Neuronal stem cell (in vitro differentiated cells): ENCODE measurements at regions not wholly inside any gene's neighbourhood (a gene's known extent, or its start where the extent isn't known, plus 50 kb on each side); places are given as distances from the start of the nearest gene placed in this dataset.

Experiments used
- DNase-seq: peaks from one replicate; pipeline ENCODE4 v3.0.0-alpha.2; 2013; ENCODE audit warnings: low spot score
- H2AFZ ChIP-seq: one replicate; pipeline ENCODE4 v1.6.1; 2013; ENCODE audit warnings: mild to moderate bottlenecking, low read length, inconsistent platforms
- H2AK5ac ChIP-seq: 2 replicates; pipeline ENCODE4 v1.6.1; 2013; ENCODE audit warnings: low read depth, mild to moderate bottlenecking, inconsistent platforms, low read length, moderate library complexity, mixed read lengths
- H2BK120ac ChIP-seq: 2 replicates; pipeline ENCODE4 v1.6.1; 2013; ENCODE audit warnings: low read depth, mild to moderate bottlenecking, inconsistent platforms, low read length, moderate library complexity, mixed read lengths
- H2BK12ac ChIP-seq: one replicate; pipeline ENCODE4 v1.6.1; 2013; ENCODE audit warnings: low read length, inconsistent platforms
- H2BK15ac ChIP-seq: 2 replicates; pipeline ENCODE4 v1.6.1; 2013; ENCODE audit warnings: mild to moderate bottlenecking, low read length, inconsistent platforms, mixed read lengths
- H2BK5ac ChIP-seq: one replicate; pipeline ENCODE4 v1.6.1; 2013; ENCODE audit warnings: inconsistent platforms, mild to moderate bottlenecking, low read length, moderate library complexity
- H3K14ac ChIP-seq: one replicate; pipeline ENCODE4 v1.6.1; 2013; ENCODE audit warnings: low read length, inconsistent platforms
- H3K18ac ChIP-seq: 2 replicates; pipeline ENCODE4 v1.6.1; 2013; ENCODE audit warnings: low read length, inconsistent platforms
- H3K23ac ChIP-seq: 2 replicates; pipeline ENCODE4 v1.6.1; 2013; ENCODE audit warnings: low read depth, mild to moderate bottlenecking, mixed read lengths, low read length, inconsistent platforms; ENCODE audit not compliant: poor library complexity
- H3K27ac ChIP-seq: replicated peaks from 3 replicates; pipeline ENCODE4 v1.5.1; 2013; ENCODE audit warnings: low read length, inconsistent platforms
- H3K27me3 ChIP-seq, 3 experiments: 2 replicates each; pipeline ENCODE4 v1.6.1; 2013; ENCODE audit warnings: low read length in 3 of 3, mild to moderate bottlenecking in 2 of 3, inconsistent platforms in 1 of 3, low read depth in 1 of 3, mixed read lengths in 1 of 3, moderate library complexity in 1 of 3; ENCODE audit not compliant: control insufficient read depth in 3 of 3, insufficient read depth in 3 of 3
- H3K36me3 ChIP-seq, 2 donors: replicated peaks in 1 of 2; 2 replicates each; pipeline ENCODE4 v1.6.1; 2013; ENCODE audit warnings: low read length in 2 of 2; ENCODE audit not compliant: control insufficient read depth in 2 of 2, insufficient read depth in 2 of 2
- H3K4ac ChIP-seq: 2 replicates; pipeline ENCODE4 v1.6.1; 2013; ENCODE audit warnings: inconsistent platforms, mild to moderate bottlenecking, low read length, moderate library complexity
- H3K4me1 ChIP-seq, 2 donors: 1 replicate in 1 of 2; 2 replicates in 1 of 2; pipeline ENCODE4 v1.6.1; 2013; ENCODE audit warnings: low read length in 2 of 2, low read depth in 1 of 2; ENCODE audit not compliant: control insufficient read depth in 2 of 2, insufficient read depth in 1 of 2
- H3K4me2 ChIP-seq: one replicate; pipeline ENCODE4 v1.6.1; 2013; ENCODE audit warnings: mild to moderate bottlenecking, low read length, inconsistent platforms; ENCODE audit not compliant: insufficient read depth, poor library complexity, severe bottlenecking
- H3K4me3 ChIP-seq, 2 donors: 2 replicates each; pipeline ENCODE4 v1.5.1; 2013; ENCODE audit warnings: low read length in 2 of 2, mild to moderate bottlenecking in 2 of 2, inconsistent platforms in 1 of 2, moderate library complexity in 1 of 2
- H3K79me1 ChIP-seq: one replicate; pipeline ENCODE4 v1.6.1; 2013; ENCODE audit warnings: low read depth, mild to moderate bottlenecking, inconsistent platforms, low read length, moderate library complexity
- H3K9ac ChIP-seq: one replicate; pipeline ENCODE4 v1.6.1; 2013; ENCODE audit warnings: mild to moderate bottlenecking, low read depth, low read length, inconsistent platforms; ENCODE audit not compliant: poor library complexity
- H3K9me3 ChIP-seq, 2 donors: replicated peaks in 1 of 2; 2 replicates each; pipeline versions ENCODE3 to v1.6.1; 2013; ENCODE audit warnings: low read length in 2 of 2, mild to moderate bottlenecking in 2 of 2, inconsistent platforms in 1 of 2, low read depth in 1 of 2, mixed read lengths in 1 of 2, moderate library complexity in 1 of 2; ENCODE audit not compliant: control insufficient read depth in 2 of 2, insufficient read depth in 1 of 2
- H4K8ac ChIP-seq: one replicate; pipeline ENCODE4 v1.6.1; 2013; ENCODE audit warnings: low read depth, mild to moderate bottlenecking, inconsistent platforms, low read length, moderate library complexity
- H4K91ac ChIP-seq: one replicate; pipeline ENCODE4 v1.6.1; 2013; ENCODE audit warnings: low read length, low read depth, mild to moderate bottlenecking, inconsistent platforms; ENCODE audit not compliant: poor library complexity
- WGBS, 2 donors: extraction: QIAGEN DNeasy Blood & Tissue Kit; methylation state at CpG; one replicate each; pipeline ENCODE4 v1.1.7; 2013; ENCODE audit warnings: missing lambda C conversion rate in 2 of 2, mixed read lengths in 1 of 2; ENCODE audit not compliant: insufficient read length in 2 of 2, insufficient replicate concordance in 1 of 2; ENCODE audit errors: extremely low coverage in 2 of 2; 5-methylcytosine and 5-hydroxymethylcytosine counted together

GRCh38 chr20:19047040-19047950 lies 165.1 kb upstream of the SLC24A3 start:
- WGBS, 2 donors = no CpG with 5 or more reads among the region's 9 CpGs
- no peak overlapping the region for H4K91ac ChIP-seq
- H3K4me2 ChIP-seq = no peak overlapping the region
- no peaks in the 10 kb centered on the region for H3K36me3 ChIP-seq
- H2AK5ac ChIP-seq = no peak overlapping the region
- no peaks in the 10 kb centered on the region for H3K4me1 ChIP-seq
- no peak overlapping the region for H2AFZ ChIP-seq
- no peak overlapping the region for H3K27ac ChIP-seq
- no peak overlapping the region for H3K9ac ChIP-seq
- no peaks in the 10 kb centered on the region for H3K79me1 ChIP-seq
- H3K9me3 ChIP-seq = no peaks in the 10 kb centered on the region
- no peak overlapping the region for H3K4ac ChIP-seq
- H3K14ac ChIP-seq = no peak overlapping the region
- no peaks in the 10 kb centered on the region for H3K27me3 ChIP-seq
- no peak overlapping the region for H2BK15ac ChIP-seq
- no peak overlapping the region for H2BK12ac ChIP-seq
- H3K23ac ChIP-seq = no peak overlapping the region
- no peak overlapping the region for H3K18ac ChIP-seq
- H2BK120ac ChIP-seq = no peak overlapping the region
- no peak overlapping the region for H3K4me3 ChIP-seq
- H4K8ac ChIP-seq = no peak overlapping the region
- DNase-seq = no peak
- no peak overlapping the region for H2BK5ac ChIP-seq

- H3K18ac ChIP-seq = no peak overlapping the region
- no peak overlapping the region for H2AK5ac ChIP-seq
- H3K4ac ChIP-seq = no peak overlapping the region
- DNase-seq = no peak
- WGBS, 2 donors = no CpG with 5 or more reads among the region's 3 CpGs
- no peak overlapping the region for H4K8ac ChIP-seq
- no peak overlapping the region for H3K23ac ChIP-seq
- no peak overlapping the region for H2BK12ac ChIP-seq
- H3K4me3 ChIP-seq = no peak overlapping the region
- H3K9ac ChIP-seq = no peak overlapping the region
- no peaks in the 10 kb centered on the region for H3K4me1 ChIP-seq
- H2BK120ac ChIP-seq = no peak overlapping the region
- H3K27me3 ChIP-seq = no peaks in the 10 kb centered on the region
- no peak overlapping the region for H2BK15ac ChIP-seq
- H2AFZ ChIP-seq = no peak overlapping the region
- H3K9me3 ChIP-seq = no peaks in the 10 kb centered on the region
- H3K79me1 ChIP-seq = no peaks in the 10 kb centered on the region
- no peak overlapping the region for H2BK5ac ChIP-seq
- no peak overlapping the region for H3K14ac ChIP-seq
- no peak overlapping the region for H3K27ac ChIP-seq
- no peak overlapping the region for H4K91ac ChIP-seq
- no peak overlapping the region for H3K4me2 ChIP-seq
- no peaks in the 10 kb centered on the region for H3K36me3 ChIP-seq
These were observed 164.5 kb upstream of the SLC24A3 start for GRCh38 chr20:19047951-19048296.

GRCh38 chr20:19048995-19049501 lies 163.4 kb upstream of the SLC24A3 start:
- Histone ChIP-seq H4K8ac (no peak overlapping the region), H3K4me3 (no peak overlapping the region), H2BK15ac (no peak overlapping the region), H3K23ac (no peak overlapping the region), H3K27ac (no peak overlapping the region), H3K36me3 (no peaks in the 10 kb centered on the region), H2AFZ (no peak overlapping the region), H3K79me1 (no peaks in the 10 kb centered on the region), H3K4me2 (no peak overlapping the region), H3K9me3 (no peaks in the 10 kb centered on the region), H2AK5ac (no peak overlapping the region), H3K14ac (no peak overlapping the region), H2BK120ac (no peak overlapping the region), H2BK12ac (no peak overlapping the region), H3K27me3 (no peaks in the 10 kb centered on the region), H3K4ac (no peak overlapping the region), H3K9ac (no peak overlapping the region), H3K4me1 (no peaks in the 10 kb centered on the region), H2BK5ac (no peak overlapping the region), H4K91ac (no peak overlapping the region), H3K18ac (no peak overlapping the region)
- WGBS, 2 donors = no CpG with 5 or more reads among the region's 9 CpGs
- DNase-seq = no peak

- Histone ChIP-seq H4K91ac (no peak overlapping the region), H3K9ac (no peak overlapping the region), H3K4me1 (no peaks in the 10 kb centered on the region), H3K27me3 (no peaks in the 10 kb centered on the region), H2BK12ac (no peak overlapping the region), H3K4ac (no peak overlapping the region), H2AK5ac (no peak overlapping the region), H3K18ac (no peak overlapping the region), H3K79me1 (no peaks in the 10 kb centered on the region), H2BK15ac (no peak overlapping the region), H2BK120ac (no peak overlapping the region), H3K4me2 (no peak overlapping the region), H3K14ac (no peak overlapping the region), H3K27ac (no peak overlapping the region), H2AFZ (no peak overlapping the region), H3K9me3 (no peaks in the 10 kb centered on the region), H3K4me3 (no peak overlapping the region), H2BK5ac (no peak overlapping the region), H3K36me3 (no peaks in the 10 kb centered on the region), H4K8ac (no peak overlapping the region), H3K23ac (no peak overlapping the region)
- no CpG with 5 or more reads among the region's 7 CpGs for WGBS, 2 donors
- no peak for DNase-seq
These were observed 162.9 kb upstream of the SLC24A3 start for GRCh38 chr20:19049514-19049913.
